Natural killer cell (primary cell): ENCODE measurements at regions not wholly inside any gene's neighbourhood (a gene's known extent, or its start where the extent isn't known, plus 50 kb on each side); places are given as distances from the start of the nearest gene placed in this dataset.

Experiments used
- ATAC-seq, 3 donors: fragments of 150-1000 bp in 2 of 3; fragments of 200-7000 bp in 1 of 3; cut with Tn5 transposase; 1 replicate in 1 of 3; 2 replicates in 2 of 3; pipeline ENCODE4 v1.10.0; 2021; ENCODE audit warnings: mild to moderate bottlenecking in 2 of 3, moderate library complexity in 2 of 3
- DNase-seq, 2 donors: peaks; one replicate each; pipeline versions ENCODE4 v3.0.0 to v3.0.0-alpha.2; 2013 to 2021; ENCODE audit warnings: mixed read lengths in 1 of 2
- H3K27ac ChIP-seq: one replicate; pipeline ENCODE4 v1.5.1; 2013; ENCODE audit warnings: mild to moderate bottlenecking, low read length
- H3K27me3 ChIP-seq: one replicate; pipeline ENCODE4 v1.6.1; 2013; ENCODE audit warnings: low read length; ENCODE audit not compliant: control insufficient read depth, insufficient read depth
- H3K36me3 ChIP-seq: one replicate; pipeline ENCODE4 v1.6.1; 2013; ENCODE audit warnings: low read length; ENCODE audit not compliant: control insufficient read depth, insufficient read depth
- H3K4me1 ChIP-seq: one replicate; pipeline ENCODE4 v1.6.1; 2013; ENCODE audit warnings: low read length; ENCODE audit not compliant: control insufficient read depth, insufficient read depth
- H3K4me3 ChIP-seq: one replicate; pipeline ENCODE4 v1.5.1; 2013; ENCODE audit warnings: low read length
- H3K9me3 ChIP-seq: one replicate; pipeline ENCODE4 v1.6.1; 2013; ENCODE audit warnings: low read length; ENCODE audit not compliant: control insufficient read depth, insufficient read depth
- H3K27ac Mint-ChIP-seq, 2 donors: one replicate each; pipeline ENCODE4 v1.8.0; 2022; ENCODE audit warnings: mild to moderate bottlenecking in 2 of 2, mixed read lengths in 2 of 2, moderate library complexity in 1 of 2
- H3K27me3 Mint-ChIP-seq, 2 donors: one replicate each; pipeline ENCODE4 v1.8.0; 2022; ENCODE audit warnings: low read depth in 2 of 2, mixed read lengths in 2 of 2
- H3K36me3 Mint-ChIP-seq: one replicate; pipeline ENCODE4 v1.8.0; 2022; ENCODE audit warnings: mixed read lengths
- H3K4me1 Mint-ChIP-seq, 2 donors: one replicate each; pipeline ENCODE4 v1.8.0; 2022; ENCODE audit warnings: mixed read lengths in 2 of 2
- H3K4me3 Mint-ChIP-seq: one replicate; pipeline ENCODE4 v1.8.0; 2022; ENCODE audit warnings: mild to moderate bottlenecking, moderate library complexity, mixed read lengths
- H3K9me3 Mint-ChIP-seq, 2 donors: one replicate each; pipeline ENCODE4 v1.8.0; 2022; ENCODE audit warnings: mixed read lengths in 2 of 2
- CTCF ChIP-seq: fragments of 200-600 bp; IDR thresholded peaks from one replicate; pipeline ENCODE4 v1.8.0; 2022; ENCODE audit warnings: antibody characterized with exemption
- WGBS: methylation state at CpG from one replicate; pipeline ENCODE4 v1.1.7; 2013; ENCODE audit warnings: missing lambda C conversion rate; ENCODE audit not compliant: insufficient coverage; 5-methylcytosine and 5-hydroxymethylcytosine counted together
- intact Hi-C: fragments of 100-400 bp; cut with micrococcal nuclease; formaldehyde crosslinking; loops from one replicate; pipeline ENCODE4 v1.14.2; 2022

- no peaks in the 10 kb centered on the region for H3K9me3 ChIP-seq
- no peaks in the 10 kb centered on the region for H3K4me1 ChIP-seq
- no peak for ATAC-seq
- intact Hi-C loops = no loop called here
- Mint-ChIP-seq H3K4me1 (no peaks in the 10 kb centered on the region), H3K27me3 (peaks cover 0 to 3% of the 10 kb centered on the region in 2 donors), H3K9me3 (no peaks in the 10 kb centered on the region), H3K36me3 (no peaks in the 10 kb centered on the region), H3K4me3 (no peak overlapping the region), H3K27ac (no peak overlapping the region)
- no peaks in the 10 kb centered on the region for H3K36me3 ChIP-seq
- no peak overlapping the region for H3K27ac ChIP-seq
- no peaks in the 10 kb centered on the region for H3K27me3 ChIP-seq
- no peak overlapping the region for H3K4me3 ChIP-seq
- TF ChIP-seq CTCF = no peak
- 94% methylated on average over 5 of the region's 5 CpGs for WGBS
- DNase-seq = no peak
Measured at GRCh38 chr3:151550642-151551041, 89.8 kb upstream of the IGSF10 start.

- Histone ChIP-seq H3K4me3 (no peak overlapping the region), H3K36me3 (no peaks in the 10 kb centered on the region), H3K27me3 (no peaks in the 10 kb centered on the region), H3K4me1 (no peaks in the 10 kb centered on the region), H3K27ac (no peak overlapping the region), H3K9me3 (no peaks in the 10 kb centered on the region)
- Mint-ChIP-seq H3K4me3 (no peak overlapping the region), H3K27ac (no peak overlapping the region), H3K9me3 (no peaks in the 10 kb centered on the region), H3K4me1 (no peaks in the 10 kb centered on the region), H3K27me3 (peaks cover 0 to 2% of the 10 kb centered on the region in 2 donors), H3K36me3 (no peaks in the 10 kb centered on the region)
- 96% methylated on average over 4 of the region's 4 CpGs for WGBS
- intact Hi-C loops = no loop called here
- TF ChIP-seq CTCF = no peak
- ATAC-seq (no peak), DNase-seq (no peak)
Measured at GRCh38 chr3:151550025-151550618, 89.3 kb upstream of the IGSF10 start.

GRCh38 chr3:151548195-151548594 lies 87.3 kb upstream of the IGSF10 start:
- no peak for TF ChIP-seq CTCF
- Histone ChIP-seq H3K27me3 (no peaks in the 10 kb centered on the region), H3K27ac (no peak overlapping the region), H3K4me1 (no peaks in the 10 kb centered on the region), H3K9me3 (no peaks in the 10 kb centered on the region), H3K36me3 (no peaks in the 10 kb centered on the region), H3K4me3 (no peak overlapping the region)
- Mint-ChIP-seq H3K27me3 (peaks cover 0 to 2% of the 10 kb centered on the region in 2 donors), H3K4me3 (no peak overlapping the region), H3K9me3 (no peaks in the 10 kb centered on the region), H3K36me3 (no peaks in the 10 kb centered on the region), H3K27ac (no peak overlapping the region), H3K4me1 (no peaks in the 10 kb centered on the region)
- no peak for DNase-seq
- ATAC-seq = no peak
- intact Hi-C loops = no loop called here
- WGBS = 100% methylated on average over 1 of the region's 2 CpGs

- H3K4me3 Mint-ChIP-seq = no peak overlapping the region
- Histone ChIP-seq H3K36me3 (no peaks in the 10 kb centered on the region), H3K4me1 (no peaks in the 10 kb centered on the region), H3K27me3 (no peaks in the 10 kb centered on the region), H3K9me3 (no peaks in the 10 kb centered on the region), H3K27ac (no peak overlapping the region), H3K4me3 (no peak overlapping the region)
- H3K36me3 Mint-ChIP-seq = no peaks in the 10 kb centered on the region
- DNase-seq (no peak), ATAC-seq (no peak)
- no peaks in the 10 kb centered on the region for H3K9me3 Mint-ChIP-seq
- H3K4me1 Mint-ChIP-seq = no peaks in the 10 kb centered on the region
- intact Hi-C loops = no loop called here
- H3K27ac Mint-ChIP-seq = no peak overlapping the region
- no peak for TF ChIP-seq CTCF
- H3K27me3 Mint-ChIP-seq = peaks cover 0 to 2% of the 10 kb centered on the region in 2 donors
Measured at GRCh38 chr3:151544164-151544548, 83.3 kb upstream of the IGSF10 start.
